Fibroblast of the aortic adventitia (primary cell): ENCODE measurements at regions not wholly inside any gene's neighbourhood (a gene's known extent, or its start where the extent isn't known, plus 50 kb on each side); places are given as distances from the start of the nearest gene placed in this dataset.

Experiments used
- DNase-seq: peaks from one replicate; pipeline ENCODE4 v3.0.0-alpha.2; 2010; ENCODE audit warnings: low read depth
- H3K4me3 ChIP-seq: 2 replicates; pipeline ENCODE4 v1.5.1; 2011; ENCODE audit warnings: low read depth, mild to moderate bottlenecking, control low read depth, low read length, moderate library complexity
- TF ChIP-seq, protein P1 (sequence below): IDR thresholded peaks from 2 replicates; pipeline ENCODE4 v1.5.1; 2011; ENCODE audit warnings: mild to moderate bottlenecking, low read length, control low read depth, inconsistent platforms; ENCODE audit not compliant: insufficient read depth

DNA sequence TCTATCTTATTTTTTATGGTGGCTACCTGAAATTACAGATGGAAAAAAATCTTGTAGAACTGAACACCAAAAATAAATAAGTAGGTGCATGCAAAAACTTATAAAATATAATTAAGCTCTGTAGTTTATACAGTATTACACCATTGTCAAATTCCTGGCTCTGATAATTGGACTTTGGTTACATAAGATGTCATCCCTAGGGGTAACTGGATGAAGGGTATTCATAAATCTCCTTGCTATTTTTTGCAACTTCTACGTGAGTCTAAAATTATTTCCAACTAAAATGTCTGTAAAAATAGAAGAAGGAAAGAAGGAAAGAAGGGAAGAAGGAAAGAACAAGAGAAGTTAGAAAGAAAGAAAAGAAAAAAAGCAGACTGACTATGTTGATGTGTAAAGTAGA lies 716.6 kb downstream of the BCL11B start:
- no peak for DNase-seq
- no peak overlapping the region for H3K4me3 ChIP-seq
- TF ChIP-seq, protein P1, sequence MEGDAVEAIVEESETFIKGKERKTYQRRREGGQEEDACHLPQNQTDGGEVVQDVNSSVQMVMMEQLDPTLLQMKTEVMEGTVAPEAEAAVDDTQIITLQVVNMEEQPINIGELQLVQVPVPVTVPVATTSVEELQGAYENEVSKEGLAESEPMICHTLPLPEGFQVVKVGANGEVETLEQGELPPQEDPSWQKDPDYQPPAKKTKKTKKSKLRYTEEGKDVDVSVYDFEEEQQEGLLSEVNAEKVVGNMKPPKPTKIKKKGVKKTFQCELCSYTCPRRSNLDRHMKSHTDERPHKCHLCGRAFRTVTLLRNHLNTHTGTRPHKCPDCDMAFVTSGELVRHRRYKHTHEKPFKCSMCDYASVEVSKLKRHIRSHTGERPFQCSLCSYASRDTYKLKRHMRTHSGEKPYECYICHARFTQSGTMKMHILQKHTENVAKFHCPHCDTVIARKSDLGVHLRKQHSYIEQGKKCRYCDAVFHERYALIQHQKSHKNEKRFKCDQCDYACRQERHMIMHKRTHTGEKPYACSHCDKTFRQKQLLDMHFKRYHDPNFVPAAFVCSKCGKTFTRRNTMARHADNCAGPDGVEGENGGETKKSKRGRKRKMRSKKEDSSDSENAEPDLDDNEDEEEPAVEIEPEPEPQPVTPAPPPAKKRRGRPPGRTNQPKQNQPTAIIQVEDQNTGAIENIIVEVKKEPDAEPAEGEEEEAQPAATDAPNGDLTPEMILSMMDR, result no peak

DNA sequence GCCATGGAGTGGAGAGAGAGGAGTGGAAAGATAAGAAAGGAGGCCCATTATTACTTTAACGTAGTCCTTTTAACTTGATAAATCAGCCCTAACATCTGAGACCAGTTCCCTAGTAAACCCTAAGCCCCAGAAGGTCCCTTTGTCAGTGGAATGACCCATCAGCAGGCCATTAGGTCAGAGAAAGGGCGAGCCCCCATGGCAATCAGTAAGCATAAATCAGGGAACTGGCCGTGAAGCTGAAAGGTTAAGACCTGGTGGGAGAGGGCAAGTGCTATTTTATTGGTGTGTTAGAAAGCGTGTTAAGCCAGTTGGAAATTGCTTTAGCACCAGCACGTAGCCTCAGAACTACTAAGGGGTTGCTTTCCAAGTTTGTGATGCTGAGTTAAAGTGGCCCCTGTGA lies 708.0 kb downstream of the BCL11B start:
- no peak overlapping the region for H3K4me3 ChIP-seq
- DNase-seq, result no peak
- TF ChIP-seq, protein P1, result no peak

DNA sequence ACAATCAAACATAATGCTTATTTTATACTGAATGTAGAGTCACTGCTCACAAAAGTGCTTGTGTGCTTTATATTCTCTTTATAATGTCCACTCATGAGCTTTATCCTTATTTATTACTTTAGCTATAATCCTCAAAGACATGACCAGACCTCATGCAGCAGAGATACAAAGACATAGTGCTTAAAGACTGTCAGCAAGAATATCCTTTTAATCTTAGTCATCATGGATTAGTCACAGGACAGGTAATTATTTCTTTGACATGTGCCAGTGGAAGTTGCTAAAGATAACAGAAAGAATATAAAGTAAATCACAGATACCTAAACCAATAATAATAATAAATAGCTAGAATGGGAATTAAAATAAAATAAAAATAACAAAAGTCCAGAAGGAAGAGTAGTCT lies 707.5 kb downstream of the BCL11B start:
- TF ChIP-seq, protein P1, result no peak
- no peak for DNase-seq
- H3K4me3 ChIP-seq, result no peak overlapping the region

DNA sequence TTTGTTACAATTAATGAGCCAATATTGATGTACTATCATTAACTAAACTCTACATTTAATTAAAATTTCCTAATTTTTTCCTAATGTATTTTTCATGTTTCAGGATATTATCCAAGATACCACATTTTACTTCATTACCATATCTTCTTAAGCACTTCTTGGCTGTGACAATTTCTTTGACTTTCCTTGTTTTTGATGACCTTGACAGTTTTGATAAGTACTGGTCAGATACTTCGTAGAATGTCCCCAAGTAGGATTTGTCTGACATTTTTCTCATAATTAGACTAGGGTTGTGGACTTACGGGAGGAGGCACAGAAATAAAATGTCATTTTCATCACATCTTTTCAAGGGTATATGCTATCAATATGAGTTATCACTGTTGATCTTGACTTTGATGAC lies 700.9 kb downstream of the BCL11B start:
- H3K4me3 ChIP-seq, result no peak overlapping the region
- DNase-seq, result no peak
- TF ChIP-seq, protein P1, result no peak

DNA sequence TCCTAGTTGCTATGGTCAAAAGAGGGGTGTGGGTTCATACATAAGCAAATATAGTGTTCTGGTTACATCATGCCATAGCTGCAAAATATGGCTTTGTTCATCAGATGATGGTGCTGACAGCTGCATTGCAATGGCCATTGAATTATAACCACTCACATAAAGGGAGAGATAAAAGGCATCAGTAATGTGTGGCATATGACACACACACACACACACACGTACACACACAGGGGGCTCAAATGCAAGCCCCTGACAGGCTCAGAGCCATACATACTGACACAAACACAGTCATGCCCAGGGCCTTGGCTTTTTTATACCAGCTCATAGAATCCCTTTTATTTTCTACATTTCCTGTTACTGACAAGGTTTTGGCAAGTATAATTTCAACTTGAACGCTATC lies 698.9 kb downstream of the BCL11B start:
- DNase-seq, result no peak
- TF ChIP-seq, protein P1, result no peak
- H3K4me3 ChIP-seq, result no peak overlapping the region

DNA sequence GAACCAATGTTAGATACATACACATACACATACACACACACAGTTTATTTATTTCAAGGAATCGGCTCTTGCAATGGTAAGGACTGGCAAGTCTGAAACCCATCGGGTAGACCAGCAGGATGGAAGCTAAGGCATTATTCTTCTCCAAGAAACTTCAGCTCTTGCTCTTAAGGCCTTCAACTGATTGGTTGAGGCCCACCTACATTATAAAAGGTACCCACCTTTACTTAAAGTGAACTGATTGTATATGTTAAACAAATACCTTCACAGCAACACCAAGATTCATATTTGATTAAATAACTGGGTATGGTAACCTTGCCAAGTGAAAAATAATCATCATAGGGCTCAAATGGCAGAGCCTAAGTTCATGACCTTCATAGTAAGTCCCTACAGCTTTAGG lies 695.5 kb downstream of the BCL11B start:
- TF ChIP-seq, protein P1, result no peak
- no peak overlapping the region for H3K4me3 ChIP-seq
- DNase-seq, result no peak

DNA sequence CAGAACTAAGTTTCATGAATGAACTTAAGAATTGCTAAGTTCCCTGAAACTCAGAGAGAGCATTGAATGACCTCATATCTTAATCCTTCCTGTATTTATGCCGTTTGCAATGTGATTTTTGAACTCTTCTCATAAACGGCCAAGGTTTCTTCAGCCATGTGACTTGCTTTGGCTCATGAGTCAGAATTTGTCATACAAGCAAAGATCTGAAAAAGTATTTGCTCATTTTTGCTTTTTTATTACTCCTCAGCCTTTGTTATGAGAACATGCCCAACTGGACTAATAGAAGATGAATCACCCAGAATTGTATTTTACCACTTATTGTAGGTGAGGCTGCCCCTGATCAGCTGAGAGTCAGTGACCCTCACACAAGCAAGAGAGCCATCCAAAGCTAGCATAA lies 693.8 kb downstream of the BCL11B start:
- peak; percentile 0 for DNase-seq
- TF ChIP-seq, protein P1, result no peak
- H3K4me3 ChIP-seq, result no peak overlapping the region
